ENCODE measurements at regions not wholly inside any gene's neighbourhood (a gene's known extent, or its start where the extent isn't known, plus 50 kb on each side); places are given as distances from the start of the nearest gene placed in this dataset.
"Not testable (repeated sequence)": the region's sequence is repeated elsewhere in the genome, so short reads cannot be mapped to it uniquely, and the experiment has no call there.

GRCh38 chr2:128604045-128604444, 285.4 kb upstream of the HS6ST1 start:
- FAIRE-seq = no peak

- not testable (repeated sequence) for FAIRE-seq
Measured at GRCh38 chr2:128604581-128604980, 285.9 kb upstream of the HS6ST1 start.

DNA sequence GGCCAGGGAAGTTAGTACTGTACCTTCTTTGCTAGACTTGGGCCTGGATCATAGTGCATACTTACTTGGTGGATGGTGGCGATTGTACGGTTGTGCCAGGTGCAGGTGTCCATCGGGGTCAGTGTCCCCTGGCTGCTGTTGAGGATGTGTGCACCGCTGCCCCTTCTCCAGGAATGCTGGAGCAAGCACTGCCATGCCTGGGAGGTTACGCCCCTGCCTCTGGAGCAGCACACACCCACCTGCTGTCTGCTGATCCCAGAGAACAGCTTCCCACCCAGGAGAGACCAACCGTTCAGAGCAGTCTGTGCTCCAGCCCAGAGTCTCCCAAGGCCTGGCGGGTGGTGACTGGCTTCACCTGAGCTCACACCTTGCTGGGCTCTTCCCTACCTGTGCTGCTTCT, 286.8 kb upstream of the HS6ST1 start:
- FAIRE-seq = no peak

GRCh38 chr2:128605931-128606330, 287.3 kb upstream of the HS6ST1 start:
- FAIRE-seq = no peak

DNA sequence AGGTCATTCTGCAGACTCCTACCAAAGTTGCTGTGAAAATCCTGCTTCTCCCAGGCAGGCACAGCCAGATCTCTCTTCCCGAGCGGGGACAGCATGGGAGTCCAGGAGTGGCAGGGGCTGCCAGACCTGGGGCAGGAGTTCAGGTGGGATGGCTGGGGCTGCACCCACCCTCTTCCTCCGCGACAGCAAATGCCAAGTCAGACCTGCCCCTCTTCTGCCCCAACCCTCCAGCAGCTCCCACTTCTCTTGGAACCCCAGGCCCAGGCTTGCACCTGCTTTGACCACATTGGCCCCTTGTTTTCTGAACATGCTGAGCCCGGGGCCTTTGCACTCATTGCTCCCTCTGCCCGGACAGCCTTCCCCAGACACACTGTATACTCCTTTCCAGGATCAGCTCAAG, 288.2 kb upstream of the HS6ST1 start:
- no peak for FAIRE-seq

- FAIRE-seq = no peak
Measured at GRCh38 chr2:128607440-128607839, 288.8 kb upstream of the HS6ST1 start.

DNA sequence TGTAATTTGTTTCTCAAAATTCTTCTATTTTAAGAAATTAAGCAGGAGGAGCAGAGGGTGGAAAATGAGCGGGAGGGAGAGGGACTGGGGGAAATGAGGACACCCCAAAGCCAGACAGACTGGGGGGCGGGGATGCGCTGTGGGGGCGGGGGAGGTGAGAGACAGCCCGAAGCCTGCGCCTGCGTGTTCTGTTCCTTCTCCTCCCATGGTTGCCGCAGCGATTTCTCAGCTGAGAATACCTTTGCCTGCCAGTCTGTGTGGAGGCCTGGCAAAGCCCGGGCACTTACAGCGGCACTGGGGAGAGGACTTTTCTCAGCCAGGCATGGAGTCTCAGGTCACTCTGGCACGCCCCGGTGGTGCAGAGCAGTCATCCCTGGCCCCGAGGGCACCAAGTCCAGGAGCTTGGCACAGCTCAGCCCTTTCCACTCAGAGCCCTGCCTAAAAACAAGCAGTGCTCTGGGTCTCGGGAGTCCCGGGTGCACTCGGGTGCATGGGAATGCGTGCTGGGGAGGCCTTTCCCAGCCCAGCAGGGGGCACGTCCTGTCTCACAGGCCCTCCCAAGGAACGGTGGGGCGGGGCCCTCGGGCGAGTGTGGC, 289.3 kb upstream of the HS6ST1 start:
- FAIRE-seq = no peak

DNA sequence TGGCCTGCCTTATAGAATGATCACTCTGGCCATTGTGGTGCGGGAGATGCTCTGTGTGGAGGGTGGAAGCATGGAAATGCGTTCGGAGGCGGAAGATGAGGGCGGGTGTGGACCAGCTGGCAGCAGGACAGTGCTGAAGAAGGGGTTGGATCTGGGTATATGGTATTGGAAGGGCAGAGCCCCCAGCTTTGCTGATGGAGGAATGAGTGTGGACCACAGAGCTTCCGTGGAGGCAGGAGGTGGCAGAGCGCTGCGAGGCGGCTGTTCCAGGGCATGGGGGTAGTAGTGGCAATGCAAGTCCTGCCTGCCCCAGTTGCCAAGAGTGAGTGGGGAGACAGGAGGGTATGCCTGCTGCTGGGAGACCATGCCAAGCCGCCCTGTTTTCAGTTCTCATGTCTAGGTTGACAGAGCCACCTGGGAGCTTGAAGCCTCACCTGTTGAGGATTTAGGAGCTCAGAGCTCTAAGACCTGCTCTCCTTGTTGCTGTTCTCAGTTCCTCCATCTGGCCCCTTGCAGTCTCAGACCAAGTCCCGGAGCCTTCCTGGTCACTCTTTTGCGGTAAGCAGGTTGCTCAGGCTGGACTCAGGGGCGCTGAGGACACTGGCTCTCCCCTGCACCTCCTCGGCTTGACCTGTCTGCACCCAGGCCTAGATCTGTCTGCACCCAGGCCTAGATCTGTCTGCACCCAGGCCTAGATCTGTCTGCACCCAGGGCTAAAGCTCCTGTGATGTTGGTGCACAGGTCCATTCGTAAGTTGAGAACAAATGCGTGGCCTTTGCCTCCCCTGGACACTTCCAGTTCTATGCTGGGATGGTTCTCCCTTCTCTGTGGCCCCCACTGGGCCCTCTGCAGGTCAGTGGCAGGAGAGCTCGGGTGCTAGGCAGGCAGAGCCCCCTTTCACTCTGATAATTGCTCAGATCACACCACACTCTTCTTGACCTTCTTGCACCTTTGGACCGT, 290.5 kb upstream of the HS6ST1 start:
- no peak for FAIRE-seq

DNA sequence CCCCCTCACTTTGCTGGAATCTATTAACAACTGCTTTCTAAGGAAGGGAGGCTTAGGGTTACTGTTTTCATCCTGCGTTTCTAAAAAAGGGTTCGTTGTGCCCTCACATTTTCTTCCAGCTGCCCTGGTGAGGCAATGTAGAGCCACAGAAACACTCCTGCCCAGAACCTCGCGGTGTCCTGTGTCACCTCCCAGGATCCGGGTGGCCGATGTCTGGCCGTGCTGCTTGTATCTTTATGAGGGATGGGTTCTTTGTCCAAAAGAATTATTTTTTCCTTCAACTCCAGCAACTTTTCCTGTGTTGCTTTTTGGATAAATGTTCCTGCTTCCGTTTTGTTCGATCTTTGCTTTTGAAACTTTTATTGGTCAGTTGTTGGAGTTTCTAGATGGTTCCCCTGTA, 291.8 kb upstream of the HS6ST1 start:
- no peak for FAIRE-seq

- no peak for FAIRE-seq
Measured at GRCh38 chr2:128611421-128612320, 293.0 kb upstream of the HS6ST1 start.

DNA sequence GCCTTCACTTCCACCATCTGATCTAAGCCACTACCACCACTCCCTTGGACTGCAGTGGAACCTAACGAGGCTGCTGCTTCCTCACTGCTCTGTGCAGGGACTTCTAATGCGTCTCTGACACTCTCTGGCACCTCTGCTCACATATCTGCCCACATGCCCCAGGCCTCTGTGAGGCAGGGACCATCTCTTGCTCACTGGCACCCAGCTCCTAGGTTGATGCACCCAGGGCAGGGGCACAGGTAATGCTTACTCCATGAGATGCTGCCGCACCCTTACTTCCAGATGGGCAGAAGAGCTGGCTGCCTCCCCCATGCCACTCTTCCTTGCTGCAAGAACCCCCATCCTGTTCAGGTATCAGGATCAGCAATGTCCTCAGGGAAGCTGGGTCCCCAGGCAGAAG, 294.0 kb upstream of the HS6ST1 start:
- no peak for FAIRE-seq

DNA sequence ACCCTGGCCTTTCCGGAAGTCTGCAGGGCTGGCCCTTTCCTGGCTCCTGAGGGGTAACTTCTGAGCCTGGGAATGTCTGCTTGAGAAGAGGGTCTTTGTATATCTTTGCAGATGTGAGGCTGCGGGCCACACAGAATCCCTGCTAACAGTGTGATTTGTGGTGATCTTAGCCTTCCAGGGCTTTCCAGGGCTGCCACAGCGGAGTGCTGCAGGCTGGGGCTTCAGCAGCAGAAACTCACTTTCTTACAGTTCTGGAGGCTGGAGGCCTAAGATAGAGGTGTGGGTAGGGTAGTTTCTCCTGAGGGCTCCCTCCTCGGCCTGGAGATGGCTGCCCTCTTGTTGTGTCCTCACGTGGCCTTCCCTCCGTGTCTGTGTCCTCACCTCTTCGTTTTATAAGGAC, 294.7 kb upstream of the HS6ST1 start:
- no peak for FAIRE-seq

DNA sequence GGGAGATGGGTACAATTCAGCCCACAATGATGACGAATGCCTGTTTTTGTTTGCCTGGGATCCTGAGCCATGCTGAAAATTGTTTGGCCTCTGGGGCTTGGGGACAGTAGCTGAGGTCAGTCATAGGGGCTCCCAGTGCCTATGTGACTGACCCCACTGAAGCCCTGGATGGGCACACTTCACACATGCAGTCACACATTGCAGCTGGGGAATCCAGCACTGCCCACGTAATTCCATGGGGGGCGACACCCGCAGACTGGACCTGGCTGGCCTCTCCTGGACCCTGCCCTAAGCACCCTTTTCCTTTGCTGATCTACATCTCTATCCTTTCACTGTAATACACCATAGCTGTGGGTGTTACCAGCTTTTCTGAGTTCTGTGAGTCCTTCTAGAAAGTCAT, 295.2 kb upstream of the HS6ST1 start:
- no peak for FAIRE-seq

DNA sequence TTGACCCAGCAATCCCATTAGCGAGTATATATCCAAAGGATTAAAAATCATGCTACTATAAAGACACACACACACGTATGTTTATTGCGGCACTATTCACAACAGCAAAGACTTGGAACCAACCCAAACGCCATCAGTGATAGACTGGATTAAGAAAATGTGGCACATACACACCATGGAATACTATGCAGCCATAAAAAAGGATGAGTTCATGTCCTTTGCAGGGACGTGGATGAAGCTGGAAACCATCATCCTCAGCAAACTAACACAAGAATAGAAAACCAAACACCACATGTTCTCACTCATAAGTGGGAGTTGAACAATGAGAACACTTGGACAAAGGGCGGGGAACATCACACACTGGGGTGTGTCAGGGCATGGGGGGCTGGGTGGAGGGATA, 296.2 kb upstream of the HS6ST1 start:
- not testable (repeated sequence) for FAIRE-seq

DNA sequence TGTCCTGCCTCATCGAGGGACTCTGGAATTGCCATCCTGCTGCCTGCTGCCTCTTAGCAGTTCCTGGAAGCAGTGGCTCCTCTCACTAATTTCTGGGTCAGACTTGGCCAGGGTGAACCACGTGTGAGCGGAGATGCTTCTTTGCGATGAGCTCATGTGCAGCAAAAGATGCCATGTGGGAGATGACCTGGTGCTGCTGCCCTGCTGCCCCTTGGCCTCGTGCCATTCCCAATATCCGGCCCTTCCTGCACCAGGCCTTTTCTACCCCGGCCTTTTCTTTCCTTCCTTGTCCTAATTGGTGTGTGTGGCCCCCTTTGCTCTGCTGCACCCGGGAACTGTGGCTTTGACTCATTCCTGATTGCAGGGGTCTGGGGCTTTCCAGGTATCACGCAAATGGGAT, 296.9 kb upstream of the HS6ST1 start:
- FAIRE-seq = no peak

DNA sequence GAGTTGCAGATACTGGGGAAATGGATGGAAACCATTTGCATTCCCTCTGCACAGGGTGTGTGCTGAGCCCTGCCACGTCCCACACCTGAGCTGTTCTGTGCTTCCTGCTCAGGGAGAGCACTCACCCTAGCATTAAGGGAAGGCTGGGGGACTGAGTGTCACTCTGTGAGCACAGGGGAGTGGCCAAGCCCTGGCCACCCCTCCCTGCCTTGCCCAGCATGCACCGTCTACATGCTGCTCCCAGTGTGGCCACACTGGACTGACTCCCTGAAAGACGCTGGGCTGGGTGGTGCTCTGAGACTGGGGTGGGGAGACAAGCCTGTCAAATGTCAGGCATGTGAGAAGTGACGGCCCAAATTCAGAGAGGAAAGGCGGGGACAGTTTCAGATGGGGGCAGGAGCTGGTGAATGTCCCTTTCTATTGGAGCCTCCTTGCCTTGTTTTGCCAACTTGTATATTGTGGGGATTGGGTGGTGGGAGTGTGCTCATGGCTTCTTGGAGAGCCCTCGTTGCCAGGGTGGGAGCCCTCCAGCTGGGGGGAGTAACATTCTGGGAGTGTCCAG, 298.4 kb upstream of the HS6ST1 start:
- FAIRE-seq = no peak

DNA sequence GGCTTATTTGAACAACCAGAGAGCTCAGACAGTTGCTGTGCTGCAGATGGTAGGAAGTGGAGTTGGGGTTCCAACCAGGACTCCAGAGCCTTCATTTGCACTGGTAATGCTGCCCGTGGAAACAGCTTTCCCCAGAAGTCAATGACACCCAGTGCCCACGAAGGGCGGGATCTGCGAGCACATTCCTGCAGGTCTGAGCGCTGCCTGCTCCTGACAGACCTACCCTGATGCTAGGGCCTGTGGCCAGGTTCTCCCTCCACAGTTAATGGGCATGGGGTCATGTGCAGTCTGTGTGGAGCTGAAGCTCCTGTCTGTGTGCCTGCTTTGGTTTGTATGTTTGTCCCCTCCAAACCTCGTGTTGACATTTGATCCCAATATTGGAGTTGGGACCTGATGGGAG, 299.0 kb upstream of the HS6ST1 start:
- no peak for FAIRE-seq

DNA sequence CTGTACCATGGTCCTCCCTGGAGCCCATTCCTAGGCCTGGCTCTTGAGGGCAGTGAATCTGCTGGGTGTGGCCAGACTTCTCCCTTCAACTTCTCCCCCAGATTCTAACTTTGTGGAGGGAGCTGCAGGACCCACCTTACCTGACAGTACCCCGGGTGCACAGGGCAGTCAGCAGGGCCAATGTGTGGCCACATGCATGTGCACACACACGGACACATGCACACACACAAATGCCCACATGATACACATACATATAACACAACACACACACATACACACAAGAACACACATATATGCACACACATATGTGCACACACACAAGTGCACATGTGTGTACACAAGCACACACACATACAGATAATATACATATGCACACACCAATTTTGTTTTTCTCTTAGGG, 300.0 kb upstream of the HS6ST1 start:
- no peak for FAIRE-seq

DNA sequence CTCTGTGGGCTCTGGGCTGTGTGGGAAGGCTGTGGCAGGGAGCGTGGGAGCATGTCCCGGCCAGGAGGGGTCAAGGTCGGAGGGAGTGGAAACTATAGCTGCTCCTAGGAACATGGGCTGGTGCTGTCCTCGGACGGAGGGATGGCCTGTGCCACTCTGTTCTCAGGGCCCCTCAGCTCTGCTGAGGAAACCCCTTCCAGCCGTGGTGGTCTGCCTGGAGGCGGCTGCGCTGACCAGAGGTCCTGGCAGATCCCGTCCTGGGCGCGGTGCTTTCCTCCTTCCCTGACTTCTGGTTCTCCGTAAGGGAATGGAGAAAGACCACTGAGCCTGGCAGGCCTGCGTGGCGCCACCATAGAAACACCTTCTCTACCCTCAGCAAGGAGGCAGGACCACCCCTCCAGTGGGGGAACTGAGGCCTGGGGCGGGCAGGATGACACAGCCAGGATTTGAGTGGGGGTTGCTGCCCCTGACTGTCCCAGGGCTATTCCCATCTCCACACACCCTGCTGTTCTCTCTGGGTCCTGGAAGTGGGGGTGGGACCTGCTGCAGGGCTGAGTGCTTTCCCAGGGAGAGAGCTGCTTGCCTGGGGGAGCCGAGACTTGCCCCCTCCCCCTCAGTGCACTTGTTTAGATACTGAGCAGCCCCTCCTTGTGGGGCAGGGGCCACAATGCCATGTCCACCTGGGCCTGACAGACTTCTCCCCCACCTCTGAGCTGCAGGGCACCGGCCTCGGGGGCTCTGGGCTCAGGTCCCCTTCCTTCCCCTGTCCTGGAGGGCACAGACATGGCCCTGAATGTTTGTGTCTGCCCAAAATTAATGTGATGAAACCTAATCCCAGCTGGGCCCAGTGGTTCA, 301.0 kb upstream of the HS6ST1 start:
- FAIRE-seq = no peak

DNA sequence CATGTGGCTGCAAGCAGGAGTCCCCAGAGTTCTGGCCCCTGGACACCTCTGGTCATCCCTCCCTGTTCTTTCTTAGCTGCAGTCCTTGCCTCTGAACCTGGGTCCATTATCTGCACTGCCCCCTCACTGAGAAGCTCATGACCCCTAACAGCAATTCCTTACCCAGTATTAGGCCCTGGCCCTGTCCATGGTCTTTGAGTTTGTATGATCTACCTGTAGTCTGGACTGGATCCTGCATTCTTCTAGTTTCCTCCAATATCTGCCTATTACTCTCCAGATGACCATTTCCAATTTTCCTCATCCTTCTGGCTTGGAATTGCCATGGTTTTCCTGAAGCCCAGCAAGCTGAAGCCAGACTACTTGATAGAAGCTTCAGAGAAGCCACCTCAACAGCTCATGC, 302.4 kb upstream of the HS6ST1 start:
- no peak for FAIRE-seq

GRCh38 chr2:128622371-128622770, 303.7 kb upstream of the HS6ST1 start:
- FAIRE-seq = no peak

Data from endometrium (tissue), 2 donors.